Activated CD8-positive, alpha-beta memory T cell treated with anti-CD3 and anti-CD28 coated beads for 4 hours (primary cell): ENCODE measurements at regions not wholly inside any gene's neighbourhood (a gene's known extent, or its start where the extent isn't known, plus 50 kb on each side); places are given as distances from the start of the nearest gene placed in this dataset.
"Not testable (repeated sequence)": the region's sequence is repeated elsewhere in the genome, so short reads cannot be mapped to it uniquely, and the experiment has no call there.

Experiments used
- DNase-seq, 2 donors: peaks; one replicate each; pipeline ENCODE4 v3.0.0-alpha.2; 2020; ENCODE audit warnings: low read depth in 2 of 2

DNA sequence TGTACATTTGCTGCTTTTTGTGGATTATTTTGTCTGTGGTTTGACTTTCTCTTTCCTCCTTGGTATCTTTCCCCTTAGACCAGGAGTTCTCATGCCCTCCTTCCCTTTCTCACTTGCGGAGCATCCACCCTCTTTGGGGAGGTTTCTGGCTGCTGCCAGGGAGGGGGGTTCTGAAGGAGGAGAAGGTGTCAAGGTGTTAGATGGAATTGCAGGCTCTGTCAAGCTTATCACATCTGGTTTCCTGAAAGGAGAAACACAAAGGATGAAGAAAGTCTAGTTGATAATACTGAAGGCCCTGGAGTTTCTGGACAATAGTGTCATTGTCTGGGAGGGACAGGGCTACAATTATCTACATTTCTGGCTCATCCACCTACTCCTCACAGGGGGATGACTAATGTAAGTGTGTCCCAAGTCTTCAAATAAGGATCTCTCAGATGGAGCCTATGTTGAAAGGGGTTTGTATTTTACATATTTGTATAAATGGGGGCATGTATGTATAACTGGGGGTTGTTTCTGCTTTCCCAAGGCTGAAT is 217.3 kb upstream of the CCDC196 start:
- no peak for DNase-seq

DNA sequence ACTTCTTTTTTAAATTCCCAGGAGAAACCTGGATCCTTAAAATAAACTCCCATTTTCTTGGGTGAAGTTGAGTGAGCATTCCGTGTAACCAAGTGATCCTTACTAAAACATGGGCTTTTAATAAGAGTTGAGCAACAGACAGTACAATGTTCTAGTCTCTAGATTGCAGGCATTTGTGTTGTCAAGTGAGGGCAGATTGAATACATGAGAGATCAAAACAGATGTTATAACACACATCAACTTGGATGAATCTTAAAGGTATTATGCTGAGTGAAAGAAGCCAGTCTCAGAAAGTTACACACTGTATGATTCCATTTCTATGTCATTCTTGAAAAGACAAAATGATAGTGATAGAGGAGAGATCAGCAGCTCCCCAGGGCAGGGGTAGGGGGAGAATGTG is 213.9 kb upstream of the CCDC196 start:
- no peak for DNase-seq

DNA sequence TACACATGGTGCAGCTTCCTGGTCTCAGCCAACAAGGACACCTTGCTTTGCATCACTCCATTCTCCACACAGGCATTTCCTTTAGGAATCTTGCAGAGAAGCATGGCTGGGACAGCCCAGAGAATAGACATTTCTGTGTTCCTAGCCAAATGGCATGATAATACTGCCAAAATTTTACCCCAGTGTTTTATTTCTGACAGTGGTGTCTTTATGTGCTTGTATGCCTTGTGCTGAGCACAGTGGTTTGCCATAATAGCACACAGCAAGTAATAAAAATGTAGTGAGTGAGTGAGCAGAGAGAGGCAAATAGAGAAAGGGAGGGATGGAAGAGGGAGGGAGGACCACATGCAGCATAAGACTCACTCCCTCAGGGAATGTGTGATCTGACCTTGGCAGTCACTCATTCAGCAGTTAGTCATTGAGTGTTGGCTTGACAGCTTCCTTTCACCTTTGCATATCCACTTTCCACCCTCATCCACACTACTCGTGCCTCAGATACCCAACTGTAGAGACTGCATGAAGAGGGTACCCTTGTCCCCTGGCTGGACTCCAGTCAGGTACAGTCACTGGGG is 212.8 kb upstream of the CCDC196 start:
- no peak for DNase-seq

DNA sequence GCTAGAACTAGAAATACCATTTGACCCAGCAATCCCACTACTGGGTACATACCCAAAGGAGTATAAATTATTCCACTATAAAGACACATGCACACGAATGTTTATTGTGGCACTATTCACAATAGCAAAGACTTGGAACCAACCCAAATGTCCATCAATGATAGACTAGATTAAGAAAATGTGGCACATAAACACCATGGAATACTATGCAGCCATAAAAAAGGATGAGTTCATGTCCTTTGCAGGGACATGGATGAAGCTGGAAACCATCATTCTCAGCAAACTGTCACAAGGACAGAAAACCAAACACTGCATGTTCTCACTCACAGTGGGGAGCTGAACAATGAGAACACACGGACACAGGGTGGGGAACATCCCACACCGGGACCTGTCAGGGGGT is 207.8 kb upstream of the CCDC196 start:
- not testable (repeated sequence) for DNase-seq

DNA sequence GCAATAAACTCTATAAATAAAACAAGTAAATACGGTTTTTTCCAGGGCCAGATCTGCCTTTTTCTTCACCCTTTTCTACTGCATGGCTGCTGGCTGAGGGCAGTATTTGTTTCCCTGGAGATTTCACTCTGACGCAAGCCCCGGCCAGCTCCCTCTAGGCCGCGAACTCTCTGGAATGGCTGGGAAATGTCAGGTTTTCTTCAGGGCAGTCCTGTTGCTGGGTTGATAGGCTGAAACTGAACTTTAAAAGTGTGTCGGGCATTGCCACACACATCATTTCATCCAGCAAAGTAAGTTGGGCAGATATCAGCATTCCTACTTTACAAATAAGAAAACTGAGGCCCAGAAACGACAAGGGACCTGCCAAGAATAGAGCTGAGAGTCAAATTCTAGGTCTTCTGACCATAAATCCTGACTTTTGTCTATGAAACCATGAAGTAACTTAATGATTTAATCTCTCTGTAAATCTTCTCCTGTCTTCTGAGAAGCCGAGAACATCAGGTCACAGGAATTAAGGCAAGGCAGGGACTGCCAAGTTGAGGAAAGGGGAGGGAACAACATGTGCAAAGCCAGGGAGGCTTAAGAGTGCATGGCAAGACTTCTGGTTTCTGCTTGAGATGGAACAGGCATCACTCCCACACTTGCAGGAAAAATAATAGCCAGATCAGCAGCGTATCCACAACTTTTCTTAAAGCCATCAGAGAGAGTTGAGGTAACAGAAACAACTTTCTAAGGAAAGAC is 205.0 kb upstream of the CCDC196 start:
- no peak for DNase-seq

DNA sequence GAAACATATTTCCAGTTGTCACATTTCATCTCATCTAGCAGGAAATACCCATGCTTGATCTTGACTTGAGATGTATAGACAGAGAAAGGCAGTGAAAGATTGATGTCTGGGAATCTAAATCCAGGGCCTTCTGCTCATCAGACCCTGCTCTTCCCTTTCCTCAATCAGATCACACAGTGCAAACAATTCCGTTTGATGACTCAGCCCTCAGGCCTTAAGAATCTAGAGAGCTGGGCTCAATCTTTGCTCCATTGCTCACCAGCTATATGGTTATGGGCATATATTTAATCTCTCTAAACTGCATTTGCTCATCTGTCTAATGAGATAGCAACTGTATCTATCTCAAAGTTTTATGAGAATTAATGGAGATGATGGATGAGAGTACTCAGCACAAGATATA is 201.8 kb upstream of the CCDC196 start:
- DNase-seq, result no peak

DNA sequence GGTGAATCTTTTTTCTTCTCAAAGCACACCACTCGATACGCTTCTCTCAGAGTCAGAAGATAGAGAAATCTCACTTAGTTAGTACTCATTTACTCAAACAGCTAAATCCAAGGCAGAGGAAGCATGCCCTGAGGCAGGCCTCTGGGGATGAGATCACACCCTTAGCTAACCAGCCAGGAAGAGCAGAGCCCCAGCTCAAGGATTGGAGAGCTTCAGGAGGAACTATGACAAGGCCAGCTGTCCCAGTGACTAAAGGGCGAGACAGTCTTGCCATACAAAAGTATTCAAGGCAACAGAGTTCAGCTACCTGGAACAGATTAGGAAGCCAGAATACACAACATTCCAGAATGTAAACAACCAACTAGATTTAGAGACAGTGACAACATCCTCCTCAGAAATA is 197.7 kb upstream of the CCDC196 start:
- no peak for DNase-seq

DNA sequence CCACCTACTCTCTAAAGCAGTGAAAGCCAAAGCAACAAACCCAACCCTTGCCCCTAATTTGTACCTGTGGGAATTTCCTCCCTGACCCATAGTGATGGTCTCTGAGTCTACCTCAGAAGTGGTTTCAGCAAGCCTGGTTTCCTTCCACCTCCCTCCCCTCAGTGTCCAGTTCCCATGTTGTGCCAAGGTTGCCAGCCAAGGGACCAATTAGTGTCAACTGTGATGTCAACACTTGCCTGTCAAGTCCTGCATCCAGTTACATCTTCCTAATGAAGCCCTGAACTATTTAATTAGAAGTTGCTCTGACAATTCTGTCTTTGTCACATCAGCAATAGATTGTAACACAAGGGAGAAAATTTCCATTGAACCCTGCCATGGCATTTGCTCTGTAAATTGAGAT is 194.4 kb upstream of the CCDC196 start:
- DNase-seq, result no peak

DNA sequence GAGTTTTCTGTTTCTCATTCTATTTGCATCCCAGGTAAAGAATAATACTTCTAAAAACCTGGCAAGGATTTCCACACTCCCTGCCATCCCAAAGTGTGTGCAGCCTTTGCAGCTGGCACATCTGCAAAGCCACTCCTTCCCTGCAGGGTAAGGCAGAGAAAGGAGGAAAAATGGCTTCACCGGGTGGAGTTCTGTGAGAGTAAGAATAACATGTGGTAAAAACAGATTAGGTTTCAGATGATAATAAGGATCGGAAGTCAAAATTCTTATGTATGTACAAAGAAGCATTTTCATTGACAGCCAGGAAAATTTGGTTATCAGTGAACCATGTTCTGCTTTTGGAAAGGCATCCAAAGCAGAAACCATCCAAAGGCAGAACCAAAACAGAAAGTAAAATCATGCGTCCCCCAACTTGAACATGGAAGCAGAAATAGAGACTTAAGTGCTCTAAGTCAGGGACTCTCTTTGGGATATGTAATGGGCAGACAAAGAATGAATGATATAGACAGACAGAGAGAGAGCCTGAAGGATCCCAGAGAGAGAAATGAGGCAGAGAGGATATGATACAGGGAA is 192.6 kb upstream of the CCDC196 start:
- no peak for DNase-seq

DNA sequence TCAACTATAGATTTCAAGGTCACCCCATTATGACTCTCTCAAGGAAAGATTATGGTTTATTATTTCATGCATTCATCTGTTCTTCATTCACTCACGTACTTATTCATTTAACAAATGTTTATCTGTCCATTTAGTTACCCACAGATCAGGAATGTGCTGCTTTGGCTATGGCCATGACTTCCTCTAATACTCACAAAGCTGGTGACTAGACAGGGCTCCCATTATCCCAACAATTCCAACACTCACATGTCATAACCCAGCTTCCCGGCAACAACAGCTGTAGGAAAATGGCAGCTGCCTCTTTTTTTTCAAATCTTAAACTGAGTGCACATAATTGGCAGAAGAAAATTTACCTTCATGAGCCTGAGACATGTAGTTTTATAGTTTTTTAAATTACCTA is 190.8 kb upstream of the CCDC196 start:
- DNase-seq, result no peak

DNA sequence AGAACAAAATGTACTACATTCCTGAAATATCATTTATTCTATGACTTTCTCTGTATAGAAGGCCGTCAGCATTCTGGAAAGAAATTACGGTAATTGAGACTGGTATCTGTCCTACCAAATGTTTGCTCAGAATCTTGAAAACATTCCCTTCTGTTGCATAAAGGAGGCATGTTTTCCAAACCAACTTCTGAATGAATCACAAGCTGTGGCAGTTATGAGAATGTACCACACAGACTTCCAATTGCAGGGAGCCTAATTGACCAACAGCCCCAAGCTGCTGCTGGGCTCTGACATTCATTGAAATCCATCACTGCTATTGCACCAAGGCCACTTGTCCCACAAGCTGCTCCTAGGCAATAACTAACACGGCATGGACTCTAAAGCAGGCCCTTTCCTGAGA is 185.3 kb upstream of the CCDC196 start:
- no peak for DNase-seq

DNA sequence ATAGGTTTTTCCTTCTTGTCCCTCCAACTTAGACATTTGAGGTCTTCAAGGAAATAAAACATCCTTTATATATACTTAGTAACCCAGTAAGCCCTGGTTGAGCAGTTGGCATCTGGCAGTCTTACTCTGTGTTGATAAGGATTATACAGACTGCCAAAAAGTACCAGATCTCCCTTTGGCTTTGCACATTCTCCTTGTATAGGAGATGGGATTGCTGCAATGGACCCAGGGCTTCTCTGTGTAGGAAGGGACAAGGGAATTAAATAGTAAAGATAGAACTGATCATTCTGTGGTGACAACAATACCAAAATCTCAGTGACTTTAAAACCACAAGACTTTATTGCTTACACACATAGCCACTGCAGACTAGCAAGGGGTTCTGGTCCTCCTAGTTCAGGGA is 180.1 kb upstream of the CCDC196 start:
- DNase-seq, result no peak

DNA sequence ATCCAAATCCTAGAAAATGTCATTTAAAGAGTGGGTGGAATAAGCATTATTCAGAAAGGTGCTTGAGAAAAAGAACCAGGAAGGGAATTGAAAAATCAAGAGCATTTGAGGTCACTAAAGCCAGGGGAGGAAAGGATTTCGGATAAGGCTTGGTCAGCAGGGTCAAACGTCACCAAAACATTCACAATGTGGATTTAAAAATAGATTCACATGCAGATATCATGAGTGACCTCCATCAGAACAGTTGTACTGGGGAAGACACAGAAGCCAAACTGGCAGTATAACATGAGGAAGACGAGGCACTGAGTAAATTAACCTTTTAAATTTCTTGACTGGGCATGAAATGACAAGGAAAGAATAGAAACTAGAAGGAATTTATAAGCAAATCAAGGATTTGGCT is 175.1 kb upstream of the CCDC196 start:
- DNase-seq, result no peak

DNA sequence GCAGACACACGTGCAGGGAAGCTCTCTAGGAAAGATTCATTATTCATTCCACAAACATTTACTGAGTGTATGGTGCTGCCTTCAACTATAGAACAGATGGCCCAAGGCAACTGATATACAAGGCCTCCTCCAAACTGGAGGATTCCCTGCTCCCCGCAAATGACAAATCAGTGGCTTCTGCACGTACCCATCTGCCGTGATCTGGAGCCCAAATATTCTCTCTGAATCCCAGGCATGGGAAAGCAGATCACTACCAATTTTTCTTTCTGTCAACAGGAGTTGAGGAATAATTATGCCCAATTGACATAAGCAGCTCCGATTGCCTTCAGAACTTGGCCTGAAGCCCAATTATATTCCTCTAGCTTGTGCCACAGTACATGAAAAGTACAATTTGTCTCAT is 174.2 kb upstream of the CCDC196 start:
- DNase-seq, result no peak

DNA sequence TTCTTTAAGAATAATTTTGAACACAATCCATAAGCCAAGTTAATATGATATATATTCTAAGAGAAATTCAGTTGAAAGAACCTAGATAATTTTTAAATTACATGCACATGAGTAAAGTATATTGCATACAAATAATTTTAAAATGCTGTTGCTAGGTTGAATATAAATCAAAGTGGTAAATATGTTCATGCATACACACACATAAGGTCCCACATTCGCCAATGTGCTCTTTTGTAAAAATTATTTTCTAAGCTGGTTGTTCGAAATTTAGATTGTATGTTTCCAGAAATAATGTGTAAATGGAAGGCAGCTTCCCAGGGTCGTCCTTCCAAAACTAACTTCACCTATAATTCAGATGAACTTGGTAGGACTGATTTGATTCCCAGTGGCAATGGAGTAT is 173.7 kb upstream of the CCDC196 start:
- no peak for DNase-seq

DNA sequence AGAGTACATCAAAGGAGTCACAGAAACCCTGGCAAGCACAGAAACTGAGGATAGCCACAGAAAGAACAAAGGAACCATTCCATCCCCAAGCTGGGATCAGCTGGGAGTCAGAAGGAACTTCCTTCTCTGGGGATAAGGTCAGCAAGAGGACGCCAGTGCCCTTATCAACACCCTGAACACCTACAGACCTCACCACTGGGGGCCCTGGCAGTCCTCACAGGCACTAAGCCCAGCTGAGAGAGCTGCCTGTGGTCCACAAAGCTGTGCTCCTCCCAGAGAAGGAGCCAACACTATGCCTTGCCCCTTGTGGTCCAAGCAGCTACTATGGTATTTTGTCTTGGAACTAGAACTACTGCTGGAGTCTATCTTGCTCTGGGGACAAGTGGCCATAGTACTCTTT is 171.1 kb upstream of the CCDC196 start:
- no peak for DNase-seq

DNA sequence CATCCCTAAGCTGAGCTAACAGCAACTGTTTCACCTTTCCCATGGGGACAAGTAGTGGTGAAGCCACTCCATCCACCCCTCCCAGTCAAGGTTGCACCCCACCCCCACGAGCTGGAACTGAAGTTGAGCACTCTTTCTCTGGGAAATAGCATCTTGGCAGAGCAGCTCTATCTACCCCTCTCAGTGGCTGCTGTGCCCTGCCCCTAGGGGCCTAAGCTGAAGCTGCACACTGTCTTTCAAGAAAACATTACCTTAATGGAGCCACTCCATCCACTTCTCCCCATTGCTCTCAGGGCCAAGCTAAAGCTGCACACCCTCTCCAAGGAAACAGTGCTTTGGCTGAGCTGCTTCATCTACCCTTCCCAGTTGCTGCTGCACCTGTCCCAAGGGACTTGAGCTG is 170.6 kb upstream of the CCDC196 start:
- DNase-seq, result no peak

DNA sequence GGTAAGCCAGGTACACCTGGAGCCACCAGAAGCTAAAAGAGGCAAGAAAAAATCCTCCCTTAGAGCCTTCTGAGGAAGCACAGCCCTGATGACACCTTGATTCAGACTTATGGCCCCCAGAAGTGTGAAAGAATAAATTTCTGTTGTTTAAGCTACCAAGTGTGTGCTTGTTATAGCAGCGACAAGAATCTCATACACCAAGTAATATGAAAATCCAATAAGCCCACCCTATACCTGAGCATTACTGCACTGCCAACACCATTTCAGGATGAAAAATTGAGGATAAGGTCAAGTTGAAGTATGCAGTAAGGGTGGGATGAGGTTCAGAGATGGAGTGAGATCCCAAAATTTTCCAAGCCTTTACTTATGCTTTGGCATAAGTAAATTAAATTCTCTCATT is 163.6 kb upstream of the CCDC196 start:
- DNase-seq, result no peak

DNA sequence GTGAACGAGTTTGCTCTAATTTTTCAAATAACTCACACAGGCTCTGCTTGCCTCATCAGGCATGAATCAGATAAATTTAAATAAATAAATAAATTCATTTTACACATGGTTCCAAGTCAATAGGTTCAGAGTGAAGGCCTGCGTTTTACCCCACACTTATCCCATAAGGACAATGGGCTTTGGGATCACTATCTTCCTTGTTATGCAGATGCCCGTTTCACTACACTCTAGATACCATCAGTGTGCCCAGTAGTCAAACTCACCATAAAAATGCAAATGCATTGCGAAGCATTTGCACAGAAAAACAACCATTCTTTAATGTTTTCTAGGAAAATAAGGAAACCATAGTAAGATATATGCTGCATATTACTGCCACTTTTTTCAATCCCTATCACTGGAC is 155.9 kb upstream of the CCDC196 start:
- DNase-seq, result no peak

DNA sequence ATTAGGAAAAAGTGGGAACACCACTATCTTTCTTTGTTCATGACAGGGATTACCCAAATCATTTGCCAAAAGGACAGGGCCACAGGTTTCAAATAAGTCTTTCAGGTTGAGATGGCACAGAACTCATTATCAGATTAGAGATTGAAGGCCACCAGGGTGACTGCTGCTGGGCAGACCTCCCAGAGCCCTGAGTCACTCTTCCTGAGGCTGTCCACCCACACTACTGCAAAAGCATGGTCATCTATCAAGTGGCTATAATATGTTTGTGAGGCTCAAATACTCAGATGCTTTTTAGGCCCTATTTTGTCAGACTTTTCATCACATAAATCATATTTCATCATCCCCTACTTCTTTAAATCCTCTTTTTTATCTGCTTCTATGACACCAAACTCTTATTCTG is 155.3 kb upstream of the CCDC196 start:
- DNase-seq, result no peak

DNA sequence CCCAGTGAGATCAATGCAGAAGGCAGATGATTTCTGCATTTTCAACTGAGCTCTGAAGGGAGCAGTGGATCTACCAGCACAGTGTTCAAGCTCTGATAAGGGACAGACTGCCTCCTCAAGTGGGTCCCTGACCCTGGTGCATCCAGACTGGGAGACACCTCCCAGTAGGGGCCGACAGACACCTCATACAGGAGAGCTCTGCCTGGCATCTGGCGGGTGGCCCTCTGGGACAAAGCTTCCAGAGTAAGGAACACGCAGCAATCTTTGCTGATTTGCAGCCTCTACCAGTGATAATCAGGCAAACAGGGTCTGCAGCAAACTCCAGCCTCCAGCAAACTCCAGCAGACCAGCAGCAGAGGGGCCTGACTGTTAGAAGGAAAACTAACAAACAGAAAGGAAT is 152.9 kb upstream of the CCDC196 start:
- not testable (repeated sequence) for DNase-seq

DNA sequence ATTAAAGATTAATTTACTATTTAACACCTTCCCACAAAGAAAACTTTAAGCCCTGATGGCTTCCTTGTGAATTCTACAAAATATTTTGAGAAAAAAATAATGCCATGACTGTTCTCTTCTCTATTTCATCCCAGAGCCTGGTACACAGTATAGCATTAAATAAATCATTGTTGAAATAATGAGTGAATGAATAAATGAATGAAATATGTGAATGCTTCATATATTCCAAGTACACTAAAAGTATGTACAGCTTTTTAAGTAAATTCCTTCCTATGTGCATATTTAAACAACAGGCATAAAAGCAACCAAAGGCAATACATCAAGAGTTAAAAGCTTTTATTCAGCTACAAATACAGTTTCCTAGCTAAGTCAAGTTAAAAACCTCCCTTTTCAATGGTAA is 144.9 kb upstream of the CCDC196 start:
- no peak for DNase-seq

DNA sequence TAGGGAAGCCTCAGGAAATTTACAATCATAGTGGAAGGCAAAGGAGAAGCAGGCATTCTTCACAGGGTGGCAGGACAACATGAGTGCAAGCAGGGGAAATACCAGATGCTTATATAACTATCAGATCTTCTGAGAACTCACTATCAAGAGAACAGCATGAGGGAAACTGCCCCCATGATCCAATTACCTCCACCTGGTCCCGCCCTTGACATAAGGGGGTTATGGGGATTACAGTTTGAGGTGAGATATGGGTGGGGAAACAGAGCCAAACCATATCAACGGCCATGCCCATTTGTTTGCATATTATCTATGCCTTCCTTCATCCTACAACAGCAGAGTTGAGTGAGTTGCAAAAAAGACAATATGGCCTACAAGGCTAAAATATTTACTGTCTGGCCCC is 140.2 kb upstream of the CCDC196 start:
- no peak for DNase-seq
